Skin epidermis (tissue), 12 donors: ENCODE measurements at regions not wholly inside any gene's neighbourhood (a gene's known extent, or its start where the extent isn't known, plus 50 kb on each side); places are given as distances from the start of the nearest gene placed in this dataset.
"Not testable (repeated sequence)": the region's sequence is repeated elsewhere in the genome, so short reads cannot be mapped to it uniquely, and the experiment has no call there.

Experiments
- H3K27ac ChIP-seq, 21 experiments: fragments of 200-600 bp; sonication (generic) in 11 of 21; one replicate each; pipeline ENCODE4 v1.5.0; 2020; ENCODE audit warnings: mild to moderate bottlenecking in 3 of 21, inconsistent platforms in 2 of 21, moderate library complexity in 2 of 21
- H3K4me3 ChIP-seq, 7 experiments: fragments of 200-600 bp; sonication (generic) in 2 of 7; one replicate each; pipeline ENCODE4 v1.5.0; 2020; ENCODE audit warnings: inconsistent platforms in 2 of 7, mild to moderate bottlenecking in 2 of 7, moderate library complexity in 1 of 7

GRCh38 chr7:32765649-32766251 is 125.8 kb downstream of the KBTBD2 start:
- not testable (repeated sequence) for H3K27ac ChIP-seq, H3K4me3 ChIP-seq

GRCh38 chr7:32765185-32765584 is 126.4 kb downstream of the KBTBD2 start:
- Histone ChIP-seq H3K4me3 (no peak overlapping the region), H3K27ac (no peak overlapping the region)

GRCh38 chr7:32762925-32763293 is 128.7 kb downstream of the KBTBD2 start:
- Histone ChIP-seq H3K4me3 (peak overlapping the region in 2 of 7 experiments; percentile 1 to 15), H3K27ac (no peak overlapping the region)

- H3K27ac ChIP-seq: not testable (repeated sequence)
- peak overlapping the region in 5 of 7 experiments; percentile 1 to 23 (median 15) for H3K4me3 ChIP-seq
Measured at GRCh38 chr7:32762206-32762924, 129.2 kb downstream of the KBTBD2 start.

GRCh38 chr7:32761451-32762205 is 129.9 kb downstream of the KBTBD2 start:
- peak overlapping the region in 5 of 7 experiments; percentile 1 to 23 (median 15) for H3K4me3 ChIP-seq
- H3K27ac ChIP-seq: no peak overlapping the region

GRCh38 chr7:32760755-32761154 is 130.8 kb downstream of the KBTBD2 start:
- not testable (repeated sequence) for H3K27ac ChIP-seq

GRCh38 chr7:32759859-32760258 is 131.7 kb downstream of the KBTBD2 start:
- not testable (repeated sequence) for H3K4me3 ChIP-seq, H3K27ac ChIP-seq

More at GRCh38 chr7:32760755-32761154, 130.8 kb downstream of the KBTBD2 start:
- H3K4me3 ChIP-seq: not testable (repeated sequence)

GRCh38 chr7:32753872-32754271 is 137.7 kb downstream of the KBTBD2 start:
- H3K27ac ChIP-seq, H3K4me3 ChIP-seq: not testable (repeated sequence)

GRCh38 chr7:32748337-32748736 is 143.2 kb downstream of the KBTBD2 start:
- H3K4me3 ChIP-seq, H3K27ac ChIP-seq: not testable (repeated sequence)

- H3K4me3 ChIP-seq, H3K27ac ChIP-seq: not testable (repeated sequence)
Measured at GRCh38 chr7:32747443-32748148, 144.0 kb downstream of the KBTBD2 start.

GRCh38 chr7:32741853-32742476 is 149.6 kb downstream of the KBTBD2 start:
- not testable (repeated sequence) for H3K4me3 ChIP-seq, H3K27ac ChIP-seq

- H3K4me3 ChIP-seq: not testable (repeated sequence)
Measured at GRCh38 chr7:32739749-32740148, 151.8 kb downstream of the KBTBD2 start.

GRCh38 chr7:32738390-32738789 is 153.2 kb downstream of the KBTBD2 start:
- H3K4me3 ChIP-seq, H3K27ac ChIP-seq: not testable (repeated sequence)

More at GRCh38 chr7:32739749-32740148, 151.8 kb downstream of the KBTBD2 start:
- H3K27ac ChIP-seq: not testable (repeated sequence)

- not testable (repeated sequence) for H3K27ac ChIP-seq, H3K4me3 ChIP-seq
Measured at GRCh38 chr7:32732767-32733166, 158.8 kb downstream of the KBTBD2 start.

GRCh38 chr7:32729335-32729675 is 162.3 kb downstream of the KBTBD2 start:
- not testable (repeated sequence) for H3K27ac ChIP-seq
- H3K4me3 ChIP-seq: peak overlapping the region in 4 of 7 experiments; percentile 41 to 84 (median 79)

- H3K4me3 ChIP-seq: peak overlapping the region; percentile 41 to 84 (median 74)
- peak overlapping the region; percentile 1 to 91 (median 75) for H3K27ac ChIP-seq
Measured at GRCh38 chr7:32728412-32729334, 162.9 kb downstream of the KBTBD2 start.

- peak overlapping the region; percentile 41 to 84 (median 74) for H3K4me3 ChIP-seq
- H3K27ac ChIP-seq: peak overlapping the region; percentile 1 to 91 (median 75)
Measured at GRCh38 chr7:32727483-32728411, 163.8 kb downstream of the KBTBD2 start.

- H3K27ac ChIP-seq, H3K4me3 ChIP-seq: not testable (repeated sequence)
Measured at GRCh38 chr7:32722837-32723236, 168.7 kb downstream of the KBTBD2 start.
